ENCODE measurements at regions not wholly inside any gene's neighbourhood (a gene's known extent, or its start where the extent isn't known, plus 50 kb on each side); places are given as distances from the start of the nearest gene placed in this dataset.
"Not testable (repeated sequence)": the region's sequence is repeated elsewhere in the genome, so short reads cannot be mapped to it uniquely, and the experiment has no call there.

DNA sequence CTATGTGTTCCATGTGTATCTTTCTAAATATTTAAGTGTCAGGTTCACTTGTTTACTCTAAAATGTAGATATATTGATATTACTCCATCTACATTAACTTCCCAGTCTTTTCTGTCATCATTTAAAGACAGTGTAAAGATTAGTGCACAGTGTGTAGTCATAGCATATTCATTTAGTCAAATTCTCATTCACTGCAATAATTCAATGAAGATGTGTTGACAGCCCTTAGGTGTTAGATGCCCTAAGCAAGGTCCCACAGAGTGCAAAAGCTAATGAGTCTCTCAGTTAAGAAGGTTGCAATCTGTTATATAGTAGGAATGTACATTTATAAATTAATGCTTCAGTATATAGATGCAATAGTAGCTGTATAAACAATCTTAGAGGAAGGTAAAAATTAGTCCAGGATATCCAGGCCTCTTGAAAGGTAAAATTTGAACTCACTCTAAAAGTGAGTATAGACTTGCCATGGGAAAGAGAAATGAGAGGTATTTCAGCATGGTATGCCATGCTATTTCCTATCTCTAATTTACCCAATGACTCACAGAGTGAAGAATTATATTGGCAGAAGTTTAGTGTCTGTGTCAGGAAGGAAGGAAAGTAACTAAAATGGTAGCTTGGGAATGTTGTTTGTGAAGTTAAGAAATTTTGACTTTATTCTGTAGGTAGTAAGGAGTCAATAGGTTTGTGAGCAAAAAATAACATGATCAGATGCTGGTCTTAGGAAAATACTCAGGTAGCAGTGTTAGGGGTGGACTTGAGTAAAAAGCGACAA lies 969.9 kb upstream of the CITED2 start:
- DNase-seq = no peak
- TF ChIP-seq CTCF (IDR thresholded peaks at IDR 0.05) (no peak), POLR2A (IDR thresholded peaks at IDR 0.05) (no peak)
- Histone ChIP-seq H3K4me1 (peaks cover 0 to 3% (median 0%) of the 10 kb centered on the region in 3 donors), H3K27me3 (no peaks in the 10 kb centered on the region), H3K9me3 (no peaks in the 10 kb centered on the region), H3K27ac (no peak overlapping the region), H3K36me3 (no peaks in the 10 kb centered on the region), H3K4me3 (no peak overlapping the region)
- WGBS, 2 donors = 80 to 87% methylated on average over 1 of the region's 1 CpG
- intact Hi-C loops (cut with DNase I) = no loop called here

GRCh38 chr6:140343128-140343527 lies 968.7 kb upstream of the CITED2 start:
- no peak overlapping the region for H3K4me3 ChIP-seq
- 69 to 81% methylated on average over 2 of the region's 2 CpGs for WGBS, 2 donors
- H3K27ac ChIP-seq = no peak overlapping the region
- no peaks in the 10 kb centered on the region for H3K9me3 ChIP-seq
- no peaks in the 10 kb centered on the region for H3K27me3 ChIP-seq
- intact Hi-C loops (cut with DNase I) = no loop called here
- peaks cover 0 to 3% (median 0%) of the 10 kb centered on the region in 3 donors for H3K4me1 ChIP-seq
- TF ChIP-seq CTCF (IDR thresholded peaks at IDR 0.05) (no peak), POLR2A (IDR thresholded peaks at IDR 0.05) (no peak)
- H3K36me3 ChIP-seq = no peaks in the 10 kb centered on the region
- DNase-seq = no peak

DNA sequence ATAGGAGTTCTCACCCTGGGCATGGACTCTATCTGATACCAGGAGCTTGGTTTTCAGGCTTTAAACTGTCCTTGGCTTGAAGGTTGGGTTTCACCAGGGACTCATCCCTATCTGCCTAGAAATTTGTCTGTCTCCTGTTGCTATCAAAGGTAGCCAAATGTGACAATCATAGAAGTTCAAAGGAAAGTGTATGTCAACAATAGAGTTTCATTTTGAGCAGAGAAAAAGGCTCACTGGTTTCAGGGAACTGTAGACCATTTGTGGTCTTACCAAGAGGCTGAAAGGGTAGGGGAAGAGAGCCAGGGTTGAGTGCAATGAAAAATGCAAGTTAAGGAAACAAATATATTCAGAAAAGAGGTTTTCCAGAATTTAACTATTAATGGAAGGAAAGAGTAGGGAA lies 966.8 kb upstream of the CITED2 start:
- DNase-seq = no peak
- Histone ChIP-seq H3K27me3 (no peaks in the 10 kb centered on the region), H3K4me3 (no peak overlapping the region), H3K9me3 (no peaks in the 10 kb centered on the region), H3K36me3 (no peaks in the 10 kb centered on the region), H3K4me1 (no peaks in the 10 kb centered on the region), H3K27ac (no peak overlapping the region)
- TF ChIP-seq POLR2A (IDR thresholded peaks at IDR 0.05) (no peak), CTCF (IDR thresholded peaks at IDR 0.05) (no peak)
- intact Hi-C loops (cut with DNase I) = no loop called here

DNA sequence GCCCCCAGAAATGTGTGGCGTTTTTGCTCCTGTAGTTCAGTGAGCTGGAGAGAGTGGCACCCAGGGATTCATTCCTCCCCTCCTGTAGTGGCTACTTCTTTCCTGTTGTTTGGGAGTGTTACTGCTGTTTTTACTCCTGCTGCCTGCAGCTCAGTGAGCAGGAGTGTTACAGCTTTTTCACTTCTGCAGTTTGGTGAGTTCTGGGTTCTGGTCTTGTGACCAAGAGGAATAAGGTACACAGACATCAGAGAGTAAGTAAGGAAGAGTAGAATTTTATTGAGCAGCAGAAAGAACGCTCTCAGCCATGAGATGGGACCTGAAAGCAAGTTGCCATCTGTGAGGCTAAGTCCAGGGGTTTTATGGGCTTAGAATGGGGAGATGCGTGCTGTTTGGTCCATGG lies 966.3 kb upstream of the CITED2 start:
- DNase-seq = no peak
- Histone ChIP-seq H3K9me3 (no peaks in the 10 kb centered on the region), H3K27me3 (no peaks in the 10 kb centered on the region), H3K27ac (no peak overlapping the region), H3K4me1 (no peaks in the 10 kb centered on the region), H3K4me3 (no peak overlapping the region), H3K36me3 (no peaks in the 10 kb centered on the region)
- intact Hi-C loops (cut with DNase I) = no loop called here
- no peak for TF ChIP-seq POLR2A (IDR thresholded peaks at IDR 0.05)
- TF ChIP-seq CTCF (IDR thresholded peaks at IDR 0.05) = no peak
- whole genome bisulfite sequencing, 2 donors = 62 to 73% methylated on average over 3 of the region's 3 CpGs

DNA sequence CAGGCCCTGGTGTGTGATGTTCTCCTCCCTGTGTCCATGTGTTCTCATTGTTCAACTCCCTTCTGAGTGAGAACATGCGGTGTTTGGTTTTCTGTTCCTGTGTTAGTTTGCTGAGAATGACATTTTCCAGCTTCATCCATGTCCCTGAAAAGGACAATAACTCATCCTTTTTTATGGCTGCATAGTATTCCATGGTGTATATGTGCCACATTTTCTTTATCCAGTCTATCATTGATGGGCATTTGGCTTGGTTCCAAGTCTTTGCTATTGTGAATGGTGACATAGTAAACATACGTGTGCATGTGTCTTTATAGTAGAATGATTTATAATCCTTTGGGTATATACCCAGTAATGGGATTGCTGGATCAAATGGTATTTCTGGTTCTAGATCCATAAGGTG lies 964.6 kb upstream of the CITED2 start:
- DNase-seq; H3K27me3 ChIP-seq; H3K27ac ChIP-seq; H3K36me3 ChIP-seq; H3K4me1 ChIP-seq; H3K4me3 ChIP-seq; intact Hi-C loops (cut with DNase I); H3K9me3 ChIP-seq: not testable (repeated sequence)
- WGBS, 2 donors = 83 to 100% methylated on average over 2 of the region's 2 CpGs

- intact Hi-C loops (cut with DNase I) = no loop called here
- 45 to 73% methylated on average over 2 of the region's 2 CpGs for WGBS, 2 donors
These were observed 947.4 kb upstream of the CITED2 start for GRCh38 chr6:140321891-140322290.

More at GRCh38 chr6:140321891-140322290, 947.4 kb upstream of the CITED2 start:
- Histone ChIP-seq H3K9me3 (no peaks in the 10 kb centered on the region), H3K4me3 (no peak overlapping the region), H3K27ac (no peak overlapping the region), H3K4me1 (peaks cover 0 to 11% (median 10%) of the 10 kb centered on the region in 3 donors), H3K36me3 (no peaks in the 10 kb centered on the region), H3K27me3 (no peaks in the 10 kb centered on the region)
- DNase-seq = no peak
- TF ChIP-seq POLR2A (IDR thresholded peaks at IDR 0.05) (no peak), CTCF (IDR thresholded peaks at IDR 0.05) (no peak)
